ENCODE measurements at regions not wholly inside any gene's neighbourhood (a gene's known extent, or its start where the extent isn't known, plus 50 kb on each side); places are given as distances from the start of the nearest gene placed in this dataset.

- Histone ChIP-seq H3K9me3 (peaks cover 2% of the 10 kb centered on the region; the same call in 2 of the 3 replicates), H3K27ac (no peak overlapping the region), H3K4me1 (no peaks in the 10 kb centered on the region), H3K4me2 (no peak overlapping the region), H3K4me3 (no peak overlapping the region)
- FAIRE-seq (no peak), ATAC-seq (no peak), DNase-seq (ENCODE audit: low read depth in 1 of 2, low spot score in 1 of 2) (no peak)
- ChIA-PET CTCF (no interaction called here), POLR2A (no interaction called here)
- 4% methylated on average over 4 of the region's 4 CpGs for WGBS (ENCODE audit: missing lambda C conversion rate)
- no peak for TF ChIP-seq NPAS2 (CRISPR knock-in tag; IDR thresholded peaks at IDR 0.05; ENCODE audit: borderline replicate concordance)
- no peak for TF ChIP-seq FOXS1 (CRISPR knock-in tag; IDR thresholded peaks at IDR 0.05)
- no peak for TF ChIP-seq TFCP2L1 (CRISPR knock-in tag; IDR thresholded peaks at IDR 0.05)
- no peak for TF ChIP-seq CHD2 (IDR thresholded peaks at IDR 0.05; ENCODE audit: low read length, partially characterized antibody)
- TF ChIP-seq ATOH8 (CRISPR knock-in tag; IDR thresholded peaks at IDR 0.05; ENCODE audit: low read depth): no peak
- TF ChIP-seq SMC3 (IDR thresholded peaks at IDR 0.05): no peak
- no peak for TF ChIP-seq NFE2L2 (conservative IDR thresholded peaks at IDR 0.05; ENCODE audit: low read length)
- TF ChIP-seq CBX8 (IDR thresholded peaks at IDR 0.05): no peak
- TF ChIP-seq MAFK (IDR thresholded peaks at IDR 0.05; ENCODE audit: partially characterized antibody): no peak
- TF ChIP-seq NR3C1 (IDR thresholded peaks at IDR 0.05): no peak
- no peak for TF ChIP-seq ZNF302 (CRISPR knock-in tag; IDR thresholded peaks at IDR 0.05)
- TF ChIP-seq PHF8 (IDR thresholded peaks at IDR 0.05; ENCODE audit: borderline replicate concordance, low read depth): no peak
- no peak for TF ChIP-seq CBX2 (IDR thresholded peaks at IDR 0.05; ENCODE audit: borderline replicate concordance, low read depth)
- no peak for TF ChIP-seq ESRRA (IDR thresholded peaks at IDR 0.05; ENCODE audit: borderline replicate concordance, low read length)
- TF ChIP-seq, protein P1, sequence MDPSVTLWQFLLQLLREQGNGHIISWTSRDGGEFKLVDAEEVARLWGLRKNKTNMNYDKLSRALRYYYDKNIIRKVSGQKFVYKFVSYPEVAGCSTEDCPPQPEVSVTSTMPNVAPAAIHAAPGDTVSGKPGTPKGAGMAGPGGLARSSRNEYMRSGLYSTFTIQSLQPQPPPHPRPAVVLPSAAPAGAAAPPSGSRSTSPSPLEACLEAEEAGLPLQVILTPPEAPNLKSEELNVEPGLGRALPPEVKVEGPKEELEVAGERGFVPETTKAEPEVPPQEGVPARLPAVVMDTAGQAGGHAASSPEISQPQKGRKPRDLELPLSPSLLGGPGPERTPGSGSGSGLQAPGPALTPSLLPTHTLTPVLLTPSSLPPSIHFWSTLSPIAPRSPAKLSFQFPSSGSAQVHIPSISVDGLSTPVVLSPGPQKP (IDR thresholded peaks at IDR 0.05; ENCODE audit: low read depth, low read length): no peak
- TF ChIP-seq BCL3 (IDR thresholded peaks at IDR 0.05): no peak
- TF ChIP-seq ZSCAN20 (CRISPR knock-in tag; IDR thresholded peaks at IDR 0.05): no peak
- TF ChIP-seq KDM1A (IDR thresholded peaks at IDR 0.05; ENCODE audit: low read depth): no peak
- TF ChIP-seq KDM5A (IDR thresholded peaks at IDR 0.05): no peak
These were observed 94.0 kb upstream of the SOX11 start for GRCh38 chr2:5598156-5598555.

DNA sequence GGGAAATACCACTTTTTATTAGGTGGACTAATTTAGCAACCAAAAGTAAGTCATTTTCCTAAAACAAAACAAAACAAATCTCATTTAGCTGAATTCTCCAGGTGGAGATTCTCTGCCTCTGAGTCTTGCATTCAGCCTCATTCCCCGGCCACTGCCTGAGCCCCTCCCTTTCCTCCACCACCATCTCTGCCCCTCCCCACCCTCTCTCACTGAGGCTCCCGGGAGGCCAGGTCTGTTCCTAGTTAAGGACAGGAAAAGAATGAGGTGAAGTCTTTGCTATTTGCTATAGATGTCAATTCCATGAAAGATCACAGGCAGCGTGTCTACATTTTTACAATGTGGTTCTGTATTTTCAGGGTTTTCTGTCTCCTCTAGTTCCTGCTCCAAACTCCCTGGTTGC lies 83.0 kb upstream of the SOX11 start:
- no peak for DNase-seq (ENCODE audit: low read depth in 1 of 2, low spot score in 1 of 2)
- 0% methylated on average over 3 of the region's 3 CpGs for WGBS (ENCODE audit: missing lambda C conversion rate)
- Histone ChIP-seq H3K9me3 (peaks cover 9% of the 10 kb centered on the region; the same call in 1 of the 3 replicates), H3K4me3 (no peak overlapping the region), H3K27ac (no peak overlapping the region), H3K4me2 (no peak overlapping the region), H3K4me1 (no peaks in the 10 kb centered on the region)
- FAIRE-seq: no peak
- no peak for ATAC-seq
- ChIA-PET CTCF (no interaction called here), POLR2A (no interaction called here)
- TF ChIP-seq JUNB (IDR thresholded peaks at IDR 0.05): no peak
- no peak for TF ChIP-seq TP53 (CRISPR knock-in tag; IDR thresholded peaks at IDR 0.05)
- TF ChIP-seq CEBPB (IDR thresholded peaks at IDR 0.05): no peak
- no peak for TF ChIP-seq CHD2 (IDR thresholded peaks at IDR 0.05; ENCODE audit: low read length, partially characterized antibody)
- no peak for TF ChIP-seq BHLHE40 (IDR thresholded peaks at IDR 0.05; ENCODE audit: low read depth, low read length)

- WGBS (ENCODE audit: missing lambda C conversion rate): 2% methylated on average over 3 of the region's 3 CpGs
- H3K27ac ChIP-seq: no peak overlapping the region
- H3K4me1 ChIP-seq: no peaks in the 10 kb centered on the region
- ChIA-PET CTCF (no interaction called here), POLR2A (no interaction called here)
- no peak overlapping the region for H3K4me2 ChIP-seq
- no peak overlapping the region for H3K4me3 ChIP-seq
- TF ChIP-seq HOXA7 (CRISPR knock-in tag; IDR thresholded peaks at IDR 0.05): no peak
- TF ChIP-seq, protein P2, sequence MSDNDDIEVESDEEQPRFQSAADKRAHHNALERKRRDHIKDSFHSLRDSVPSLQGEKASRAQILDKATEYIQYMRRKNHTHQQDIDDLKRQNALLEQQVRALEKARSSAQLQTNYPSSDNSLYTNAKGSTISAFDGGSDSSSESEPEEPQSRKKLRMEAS (IDR thresholded peaks at IDR 0.05): no peak
- no peak for TF ChIP-seq RAD21 (conservative IDR thresholded peaks at IDR 0.05 in 1 of 2, IDR thresholded peaks at IDR 0.05 in 1 of 2)
- TF ChIP-seq, protein P1 (IDR thresholded peaks at IDR 0.05; ENCODE audit: low read depth, low read length): no peak
- FAIRE-seq (no peak), DNase-seq (ENCODE audit: low read depth in 1 of 2, low spot score in 1 of 2) (no peak), ATAC-seq (no peak)
- H3K9me3 ChIP-seq: peaks cover 9% of the 10 kb centered on the region; the same call in 1 of the 3 replicates
These were observed 79.5 kb upstream of the SOX11 start for GRCh38 chr2:5612666-5613065.
